ENCODE measurements at regions not wholly inside any gene's neighbourhood (a gene's known extent, or its start where the extent isn't known, plus 50 kb on each side); places are given as distances from the start of the nearest gene placed in this dataset.

GRCh38 chr1:112040891-112041740 lies 51.6 kb upstream of the KCND3 start:
- no peak overlapping the region for H3K4me3 ChIP-seq (ENCODE audit: low read length in 2 of 2)
- no peak overlapping the region for H3K27ac ChIP-seq (ENCODE audit: low read depth in 1 of 2, low read length in 2 of 2)
- H3K36me3 ChIP-seq (ENCODE audit: control insufficient read depth in 1 of 2, insufficient read depth in 2 of 2, low read length in 1 of 2) = no peaks in the 10 kb centered on the region
- WGBS, 2 donors = 31 to 32% methylated on average over 7 of the region's 7 CpGs
- no peaks in the 10 kb centered on the region for H3K27me3 ChIP-seq (ENCODE audit: control insufficient read depth in 1 of 2, insufficient read depth in 2 of 2, low read length in 1 of 2)
- H3K9me3 ChIP-seq (ENCODE audit: control insufficient read depth, low read length) = no peaks in the 10 kb centered on the region
- no peaks in the 10 kb centered on the region for H3K4me1 ChIP-seq (ENCODE audit: control insufficient read depth in 1 of 2, insufficient read depth in 2 of 2, low read length in 2 of 2)
- intact Hi-C loops (cut with DNase I) = no loop called here
- ATAC-seq (ENCODE audit: low FRiP score) (no peak), DNase-seq (no peak)

GRCh38 chr1:112043901-112044300 lies 54.4 kb upstream of the KCND3 start:
- DNase-seq = no peak
- H3K27ac ChIP-seq (ENCODE audit: low read depth in 1 of 2, low read length in 2 of 2) = no peak overlapping the region
- H3K9me3 ChIP-seq (ENCODE audit: control insufficient read depth, low read length) = peaks cover 2% of the 10 kb centered on the region
- no peaks in the 10 kb centered on the region for H3K27me3 ChIP-seq (ENCODE audit: control insufficient read depth in 1 of 2, insufficient read depth in 2 of 2, low read length in 1 of 2)
- H3K4me1 ChIP-seq (ENCODE audit: control insufficient read depth in 1 of 2, insufficient read depth in 2 of 2, low read length in 2 of 2) = no peaks in the 10 kb centered on the region
- ATAC-seq (ENCODE audit: low FRiP score) = no peak
- no peaks in the 10 kb centered on the region for H3K36me3 ChIP-seq (ENCODE audit: control insufficient read depth in 1 of 2, insufficient read depth in 2 of 2, low read length in 1 of 2)
- no peak overlapping the region for H3K4me3 ChIP-seq (ENCODE audit: low read length in 2 of 2)
- intact Hi-C loops (cut with DNase I) = no loop called here

GRCh38 chr1:112044745-112045144 lies 55.3 kb upstream of the KCND3 start:
- 74 to 83% methylated on average over 3 of the region's 3 CpGs for WGBS, 2 donors
- DNase-seq = no peak
- H3K27me3 ChIP-seq (ENCODE audit: control insufficient read depth in 1 of 2, insufficient read depth in 2 of 2, low read length in 1 of 2) = no peaks in the 10 kb centered on the region
- no peaks in the 10 kb centered on the region for H3K4me1 ChIP-seq (ENCODE audit: control insufficient read depth in 1 of 2, insufficient read depth in 2 of 2, low read length in 2 of 2)
- no peak overlapping the region for H3K4me3 ChIP-seq (ENCODE audit: low read length in 2 of 2)
- ATAC-seq (ENCODE audit: low FRiP score) = no peak
- no peaks in the 10 kb centered on the region for H3K36me3 ChIP-seq (ENCODE audit: control insufficient read depth in 1 of 2, insufficient read depth in 2 of 2, low read length in 1 of 2)
- H3K27ac ChIP-seq (ENCODE audit: low read depth in 1 of 2, low read length in 2 of 2) = no peak overlapping the region
- intact Hi-C loops (cut with DNase I) = no loop called here
- peaks cover 2% of the 10 kb centered on the region for H3K9me3 ChIP-seq (ENCODE audit: control insufficient read depth, low read length)

- no peak overlapping the region for H3K4me3 ChIP-seq (ENCODE audit: low read length in 2 of 2)
- 54 to 88% methylated on average over 2 of the region's 2 CpGs for WGBS, 2 donors
- intact Hi-C loops (cut with DNase I) = no loop called here
- ATAC-seq (ENCODE audit: low FRiP score) (no peak), DNase-seq (no peak)
- no peaks in the 10 kb centered on the region for H3K36me3 ChIP-seq (ENCODE audit: control insufficient read depth in 1 of 2, insufficient read depth in 2 of 2, low read length in 1 of 2)
- no peak overlapping the region for H3K27ac ChIP-seq (ENCODE audit: low read depth in 1 of 2, low read length in 2 of 2)
- peaks cover 2% of the 10 kb centered on the region for H3K9me3 ChIP-seq (ENCODE audit: control insufficient read depth, low read length)
- H3K4me1 ChIP-seq (ENCODE audit: control insufficient read depth in 1 of 2, insufficient read depth in 2 of 2, low read length in 2 of 2) = no peaks in the 10 kb centered on the region
- no peaks in the 10 kb centered on the region for H3K27me3 ChIP-seq (ENCODE audit: control insufficient read depth in 1 of 2, insufficient read depth in 2 of 2, low read length in 1 of 2)
Observed at GRCh38 chr1:112046630-112047029, 57.2 kb upstream of the KCND3 start.

GRCh38 chr1:112048421-112048820 lies 59.0 kb upstream of the KCND3 start:
- no peaks in the 10 kb centered on the region for H3K36me3 ChIP-seq (ENCODE audit: control insufficient read depth in 1 of 2, insufficient read depth in 2 of 2, low read length in 1 of 2)
- no peak for DNase-seq
- no peak for ATAC-seq (ENCODE audit: low FRiP score)
- no peak overlapping the region for H3K4me3 ChIP-seq (ENCODE audit: low read length in 2 of 2)
- peaks cover 2% of the 10 kb centered on the region for H3K9me3 ChIP-seq (ENCODE audit: control insufficient read depth, low read length)
- no peaks in the 10 kb centered on the region for H3K27me3 ChIP-seq (ENCODE audit: control insufficient read depth in 1 of 2, insufficient read depth in 2 of 2, low read length in 1 of 2)
- no peaks in the 10 kb centered on the region for H3K4me1 ChIP-seq (ENCODE audit: control insufficient read depth in 1 of 2, insufficient read depth in 2 of 2, low read length in 2 of 2)
- H3K27ac ChIP-seq (ENCODE audit: low read depth in 1 of 2, low read length in 2 of 2) = no peak overlapping the region
- intact Hi-C loops (cut with DNase I) = no loop called here
- 67 to 72% methylated on average over 1 of the region's 1 CpG for WGBS, 2 donors

- ATAC-seq (ENCODE audit: low FRiP score) = no peak
- no peak for DNase-seq
- Histone ChIP-seq H3K9me3 (ENCODE audit: control insufficient read depth, low read length) (no peaks in the 10 kb centered on the region), H3K36me3 (ENCODE audit: control insufficient read depth in 1 of 2, insufficient read depth in 2 of 2, low read length in 1 of 2) (no peaks in the 10 kb centered on the region), H3K27ac (ENCODE audit: low read depth in 1 of 2, low read length in 2 of 2) (no peak overlapping the region), H3K27me3 (ENCODE audit: control insufficient read depth in 1 of 2, insufficient read depth in 2 of 2, low read length in 1 of 2) (no peaks in the 10 kb centered on the region), H3K4me3 (ENCODE audit: low read length in 2 of 2) (no peak overlapping the region), H3K4me1 (ENCODE audit: control insufficient read depth in 1 of 2, insufficient read depth in 2 of 2, low read length in 2 of 2) (no peaks in the 10 kb centered on the region)
- 95 to 100% methylated on average over 2 of the region's 2 CpGs for whole genome bisulfite sequencing, 2 donors
- intact Hi-C loops (cut with DNase I) = no loop called here
Observed at GRCh38 chr1:112054510-112054909, 65.0 kb upstream of the KCND3 start.

GRCh38 chr1:112056354-112056753 lies 66.9 kb upstream of the KCND3 start:
- Histone ChIP-seq H3K9me3 (ENCODE audit: control insufficient read depth, low read length) (no peaks in the 10 kb centered on the region), H3K36me3 (ENCODE audit: control insufficient read depth in 1 of 2, insufficient read depth in 2 of 2, low read length in 1 of 2) (no peaks in the 10 kb centered on the region), H3K4me3 (ENCODE audit: low read length in 2 of 2) (no peak overlapping the region), H3K27ac (ENCODE audit: low read depth in 1 of 2, low read length in 2 of 2) (no peak overlapping the region), H3K4me1 (ENCODE audit: control insufficient read depth in 1 of 2, insufficient read depth in 2 of 2, low read length in 2 of 2) (no peaks in the 10 kb centered on the region), H3K27me3 (ENCODE audit: control insufficient read depth in 1 of 2, insufficient read depth in 2 of 2, low read length in 1 of 2) (no peaks in the 10 kb centered on the region)
- ATAC-seq (ENCODE audit: low FRiP score) (no peak), DNase-seq (no peak)
- 43 to 47% methylated on average over 5 of the region's 5 CpGs for WGBS, 2 donors
- intact Hi-C loops (cut with DNase I) = no loop called here

- ATAC-seq (ENCODE audit: low FRiP score) = no peak
- Histone ChIP-seq H3K9me3 (ENCODE audit: control insufficient read depth, low read length) (no peaks in the 10 kb centered on the region), H3K4me1 (ENCODE audit: control insufficient read depth in 1 of 2, insufficient read depth in 2 of 2, low read length in 2 of 2) (no peaks in the 10 kb centered on the region), H3K4me3 (ENCODE audit: low read length in 2 of 2) (no peak overlapping the region), H3K36me3 (ENCODE audit: control insufficient read depth in 1 of 2, insufficient read depth in 2 of 2, low read length in 1 of 2) (no peaks in the 10 kb centered on the region), H3K27me3 (ENCODE audit: control insufficient read depth in 1 of 2, insufficient read depth in 2 of 2, low read length in 1 of 2) (no peaks in the 10 kb centered on the region), H3K27ac (ENCODE audit: low read depth in 1 of 2, low read length in 2 of 2) (no peak overlapping the region)
- 76 to 77% methylated on average over 5 of the region's 5 CpGs for WGBS, 2 donors
- intact Hi-C loops (cut with DNase I) = no loop called here
- DNase-seq = no peak
Observed at GRCh38 chr1:112057736-112058135, 68.3 kb upstream of the KCND3 start.

GRCh38 chr1:112058815-112059450 lies 69.5 kb upstream of the KCND3 start:
- DNase-seq (no peak), ATAC-seq (ENCODE audit: low FRiP score) (no peak)
- H3K27ac ChIP-seq (ENCODE audit: low read depth in 1 of 2, low read length in 2 of 2) = no peak overlapping the region
- no peak overlapping the region for H3K4me3 ChIP-seq (ENCODE audit: low read length in 2 of 2)
- no peaks in the 10 kb centered on the region for H3K9me3 ChIP-seq (ENCODE audit: control insufficient read depth, low read length)
- no peaks in the 10 kb centered on the region for H3K4me1 ChIP-seq (ENCODE audit: control insufficient read depth in 1 of 2, insufficient read depth in 2 of 2, low read length in 2 of 2)
- H3K36me3 ChIP-seq (ENCODE audit: control insufficient read depth in 1 of 2, insufficient read depth in 2 of 2, low read length in 1 of 2) = no peaks in the 10 kb centered on the region
- intact Hi-C loops (cut with DNase I) = no loop called here
- no peaks in the 10 kb centered on the region for H3K27me3 ChIP-seq (ENCODE audit: control insufficient read depth in 1 of 2, insufficient read depth in 2 of 2, low read length in 1 of 2)
- WGBS, 2 donors = 66 to 69% methylated on average over 7 of the region's 7 CpGs

Measured in aorta (tissue), 5 donors.